Effector memory CD8-positive, alpha-beta T cell (primary cell): ENCODE measurements at regions not wholly inside any gene's neighbourhood (a gene's known extent, or its start where the extent isn't known, plus 50 kb on each side); places are given as distances from the start of the nearest gene placed in this dataset.
"Not testable (repeated sequence)": the region's sequence is repeated elsewhere in the genome, so short reads cannot be mapped to it uniquely, and the experiment has no call there.

Experiments used
- ATAC-seq: fragments of 150-1000 bp; cut with Tn5 transposase; replicated peaks from 2 replicates; pipeline ENCODE4 v1.10.0; 2021; ENCODE audit warnings: mild to moderate bottlenecking, moderate library complexity
- DNase-seq, 3 experiments: peaks; one replicate each; pipeline ENCODE4 v3.0.0; 2021
- H3K27ac Mint-ChIP-seq, 2 donors: one replicate each; pipeline ENCODE4 v1.8.0; 2022; ENCODE audit warnings: mild to moderate bottlenecking in 2 of 2, mixed read lengths in 2 of 2, moderate library complexity in 2 of 2
- H3K27me3 Mint-ChIP-seq, 2 donors: one replicate each; pipeline ENCODE4 v1.8.0; 2022; ENCODE audit warnings: mixed read lengths in 2 of 2
- H3K36me3 Mint-ChIP-seq: one replicate; pipeline ENCODE4 v1.8.0; 2022; ENCODE audit warnings: mild to moderate bottlenecking, moderate library complexity, mixed read lengths; ENCODE audit not compliant: insufficient read depth
- H3K4me1 Mint-ChIP-seq, 2 donors: one replicate each; pipeline ENCODE4 v1.8.0; 2022; ENCODE audit warnings: low read depth in 2 of 2, mixed read lengths in 2 of 2
- H3K4me3 Mint-ChIP-seq, 2 donors: one replicate each; pipeline ENCODE4 v1.8.0; 2022; ENCODE audit warnings: mild to moderate bottlenecking in 2 of 2, mixed read lengths in 2 of 2, moderate library complexity in 2 of 2
- H3K9me3 Mint-ChIP-seq, 2 donors: one replicate each; pipeline ENCODE4 v1.8.0; 2022; ENCODE audit warnings: mixed read lengths in 2 of 2

- no peak for ATAC-seq
- peaks cover 18 to 20% of the 10 kb centered on the region in 2 donors for H3K9me3 Mint-ChIP-seq
- H3K27me3 Mint-ChIP-seq = no peaks in the 10 kb centered on the region
- DNase-seq = no peak
- no peaks in the 10 kb centered on the region for H3K36me3 Mint-ChIP-seq
- no peaks in the 10 kb centered on the region for H3K4me1 Mint-ChIP-seq
- H3K27ac Mint-ChIP-seq = no peak overlapping the region
- H3K4me3 Mint-ChIP-seq = no peak overlapping the region
Observed at GRCh38 chr14:83860631-83861155, 1669.3 kb upstream of the FLRT2 start.

GRCh38 chr14:83863042-83863774 lies 1666.7 kb upstream of the FLRT2 start:
- no peaks in the 10 kb centered on the region for H3K4me1 Mint-ChIP-seq
- DNase-seq = no peak
- peaks cover 7 to 10% of the 10 kb centered on the region in 2 donors for H3K9me3 Mint-ChIP-seq
- H3K36me3 Mint-ChIP-seq = no peaks in the 10 kb centered on the region
- H3K27me3 Mint-ChIP-seq = no peaks in the 10 kb centered on the region
- no peak overlapping the region for H3K27ac Mint-ChIP-seq
- ATAC-seq = no peak
- H3K4me3 Mint-ChIP-seq = no peak overlapping the region

- H3K27me3 Mint-ChIP-seq = no peaks in the 10 kb centered on the region
- no peaks in the 10 kb centered on the region for H3K36me3 Mint-ChIP-seq
- no peak overlapping the region for H3K27ac Mint-ChIP-seq
- DNase-seq = no peak
- no peaks in the 10 kb centered on the region for H3K4me1 Mint-ChIP-seq
- no peak overlapping the region for H3K4me3 Mint-ChIP-seq
- no peak for ATAC-seq
- H3K9me3 Mint-ChIP-seq = peaks cover 5 to 7% of the 10 kb centered on the region in 2 donors
Observed at GRCh38 chr14:83864106-83864505, 1665.8 kb upstream of the FLRT2 start.

DNA sequence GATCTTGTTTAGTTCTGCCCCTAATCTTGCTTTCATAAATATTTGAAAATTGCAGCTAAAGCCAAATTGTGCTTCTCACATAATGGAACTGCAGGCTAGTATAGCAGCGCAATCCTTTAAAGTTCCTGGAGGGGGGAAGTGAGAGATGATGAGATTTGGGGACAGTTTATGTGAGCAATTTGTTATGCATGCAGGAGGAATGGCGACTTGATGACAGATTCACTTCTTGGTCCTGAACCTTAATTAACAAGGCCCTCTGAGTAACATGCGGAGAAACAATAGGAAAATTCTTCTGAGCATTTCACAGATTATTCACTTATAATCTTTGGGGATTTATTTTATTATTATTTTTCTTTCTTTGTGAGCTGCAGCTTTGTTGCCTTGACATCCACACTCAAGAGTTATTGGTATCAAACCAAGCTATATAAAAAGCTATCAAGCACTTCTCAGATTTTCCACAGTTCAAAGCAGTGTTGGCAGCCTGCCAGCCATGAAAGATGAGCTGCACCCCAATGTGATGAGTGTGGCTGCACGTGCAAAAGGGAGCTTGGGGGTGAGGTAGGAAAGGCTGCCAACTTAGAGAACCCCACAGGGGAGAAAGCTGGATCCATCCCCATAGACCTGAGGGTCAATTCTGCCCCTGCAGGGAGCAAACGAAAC lies 1662.2 kb upstream of the FLRT2 start:
- Mint-ChIP-seq H3K27me3 (no peaks in the 10 kb centered on the region), H3K9me3 (peaks cover 0 to 5% of the 10 kb centered on the region in 2 donors), H3K27ac (no peak overlapping the region), H3K4me1 (no peaks in the 10 kb centered on the region), H3K4me3 (no peak overlapping the region), H3K36me3 (no peaks in the 10 kb centered on the region)
- no peak for DNase-seq
- ATAC-seq = no peak

DNA sequence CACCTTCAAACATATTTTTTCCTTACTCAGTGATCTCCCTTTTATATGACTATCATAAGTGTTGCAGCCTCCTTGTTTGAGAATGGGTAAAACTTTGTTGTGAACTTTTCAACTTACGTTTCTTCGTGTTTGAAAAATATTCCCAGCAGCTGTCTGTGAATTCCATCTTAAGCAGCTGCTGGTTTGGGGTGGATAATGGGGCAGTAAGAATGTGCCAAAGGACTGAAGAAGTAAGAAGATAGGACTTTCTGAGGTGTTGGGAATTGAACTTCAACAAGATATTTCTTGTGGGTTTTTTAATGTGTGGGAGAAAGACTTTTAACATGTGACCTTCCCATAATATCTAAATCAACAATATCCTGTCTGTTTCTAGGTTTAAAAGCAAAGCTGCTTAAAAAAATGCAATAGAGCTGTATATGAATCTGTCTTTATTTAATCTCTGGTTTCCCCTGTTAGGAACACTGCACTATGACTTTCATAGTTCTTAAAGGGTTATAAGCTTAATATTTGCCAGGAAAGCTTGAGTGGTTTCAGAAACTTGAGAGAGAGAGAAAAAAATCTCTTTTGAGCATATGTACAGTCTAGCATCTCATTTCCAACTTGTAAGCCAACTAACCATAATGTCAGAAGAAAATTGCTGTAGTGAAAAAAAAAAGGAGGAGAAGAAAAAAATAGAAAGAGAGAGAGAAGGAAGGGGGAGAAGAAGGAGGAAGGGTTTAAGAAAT lies 1659.2 kb upstream of the FLRT2 start:
- H3K4me1 Mint-ChIP-seq = no peaks in the 10 kb centered on the region
- no peak overlapping the region for H3K4me3 Mint-ChIP-seq
- peaks cover 0 to 4% of the 10 kb centered on the region in 2 donors for H3K9me3 Mint-ChIP-seq
- H3K36me3 Mint-ChIP-seq = no peaks in the 10 kb centered on the region
- H3K27ac Mint-ChIP-seq = no peak overlapping the region
- DNase-seq (no peak), ATAC-seq (no peak)
- H3K27me3 Mint-ChIP-seq = no peaks in the 10 kb centered on the region

GRCh38 chr14:83873669-83874068 lies 1656.3 kb upstream of the FLRT2 start:
- Mint-ChIP-seq H3K27me3 (no peaks in the 10 kb centered on the region), H3K27ac (no peak overlapping the region), H3K9me3 (peaks cover 9 to 15% of the 10 kb centered on the region in 2 donors), H3K36me3 (no peaks in the 10 kb centered on the region), H3K4me1 (no peaks in the 10 kb centered on the region), H3K4me3 (no peak overlapping the region)
- no peak for DNase-seq
- no peak for ATAC-seq

GRCh38 chr14:83874662-83875061 lies 1655.3 kb upstream of the FLRT2 start:
- Mint-ChIP-seq H3K27ac (no peak overlapping the region), H3K4me1 (no peaks in the 10 kb centered on the region), H3K27me3 (no peaks in the 10 kb centered on the region), H3K9me3 (peaks cover 11 to 15% of the 10 kb centered on the region in 2 donors), H3K36me3 (no peaks in the 10 kb centered on the region), H3K4me3 (no peak overlapping the region)
- DNase-seq = no peak
- no peak for ATAC-seq

DNA sequence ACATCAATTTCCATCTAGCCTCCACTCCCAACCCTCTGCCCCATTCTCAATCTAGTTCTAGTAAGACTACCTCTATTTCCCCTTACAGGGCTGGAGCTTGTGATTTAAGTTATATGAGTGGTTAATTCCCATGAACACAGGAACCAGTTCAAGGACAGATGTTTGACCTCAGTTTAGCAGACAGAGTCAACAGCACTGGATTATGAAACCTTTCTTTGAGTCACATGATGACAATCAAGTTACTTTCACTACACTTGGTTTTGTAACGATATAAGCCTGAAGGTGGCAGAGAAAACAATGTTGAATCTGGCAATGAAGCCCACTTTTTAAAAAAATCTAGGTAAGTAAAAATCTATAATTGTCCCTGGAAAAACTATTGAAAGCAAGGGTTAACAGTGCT lies 1646.2 kb upstream of the FLRT2 start:
- H3K4me1 Mint-ChIP-seq = no peaks in the 10 kb centered on the region
- no peaks in the 10 kb centered on the region for H3K27me3 Mint-ChIP-seq
- ATAC-seq (no peak), DNase-seq (no peak)
- no peak overlapping the region for H3K4me3 Mint-ChIP-seq
- H3K36me3 Mint-ChIP-seq = no peaks in the 10 kb centered on the region
- H3K9me3 Mint-ChIP-seq = peaks cover 11 to 12% of the 10 kb centered on the region in 2 donors
- H3K27ac Mint-ChIP-seq = no peak overlapping the region

- Mint-ChIP-seq H3K27me3 (no peaks in the 10 kb centered on the region), H3K27ac (no peak overlapping the region), H3K9me3 (peaks cover 7 to 11% of the 10 kb centered on the region in 2 donors), H3K4me3 (no peak overlapping the region), H3K36me3 (no peaks in the 10 kb centered on the region), H3K4me1 (no peaks in the 10 kb centered on the region)
- ATAC-seq (no peak), DNase-seq (no peak)
Observed at GRCh38 chr14:83885837-83886293, 1644.1 kb upstream of the FLRT2 start.

DNA sequence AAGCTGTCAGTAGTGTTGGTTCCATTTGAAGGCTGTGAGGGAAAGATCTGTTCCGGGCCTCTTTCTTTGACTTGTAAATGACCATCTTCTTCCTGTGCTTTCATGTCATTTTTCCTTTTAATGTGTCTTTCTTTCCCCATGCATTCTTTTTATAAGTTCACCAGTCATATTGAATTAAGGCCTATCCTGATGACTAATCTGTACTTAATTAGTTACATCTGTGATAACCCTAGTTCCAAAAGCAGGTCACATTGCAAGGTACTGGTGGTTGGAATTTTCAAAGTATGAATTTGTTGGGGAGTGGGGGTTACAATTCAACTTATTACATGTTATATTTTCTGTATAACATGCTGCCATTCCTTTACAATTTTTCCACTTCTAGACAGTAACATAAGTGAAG lies 1642.1 kb upstream of the FLRT2 start:
- Mint-ChIP-seq H3K36me3 (no peaks in the 10 kb centered on the region), H3K27ac (no peak overlapping the region), H3K4me3 (no peak overlapping the region), H3K4me1 (no peaks in the 10 kb centered on the region), H3K9me3 (peaks cover 4 to 11% of the 10 kb centered on the region in 2 donors), H3K27me3 (no peaks in the 10 kb centered on the region)
- ATAC-seq (no peak), DNase-seq (no peak)

GRCh38 chr14:83893447-83893846 lies 1636.5 kb upstream of the FLRT2 start:
- H3K27ac Mint-ChIP-seq = no peak overlapping the region
- H3K4me1 Mint-ChIP-seq = no peaks in the 10 kb centered on the region
- H3K27me3 Mint-ChIP-seq = no peaks in the 10 kb centered on the region
- no peak for ATAC-seq
- peaks cover 0 to 4% of the 10 kb centered on the region in 2 donors for H3K9me3 Mint-ChIP-seq
- DNase-seq = no peak
- H3K4me3 Mint-ChIP-seq = no peak overlapping the region
- H3K36me3 Mint-ChIP-seq = no peaks in the 10 kb centered on the region

DNA sequence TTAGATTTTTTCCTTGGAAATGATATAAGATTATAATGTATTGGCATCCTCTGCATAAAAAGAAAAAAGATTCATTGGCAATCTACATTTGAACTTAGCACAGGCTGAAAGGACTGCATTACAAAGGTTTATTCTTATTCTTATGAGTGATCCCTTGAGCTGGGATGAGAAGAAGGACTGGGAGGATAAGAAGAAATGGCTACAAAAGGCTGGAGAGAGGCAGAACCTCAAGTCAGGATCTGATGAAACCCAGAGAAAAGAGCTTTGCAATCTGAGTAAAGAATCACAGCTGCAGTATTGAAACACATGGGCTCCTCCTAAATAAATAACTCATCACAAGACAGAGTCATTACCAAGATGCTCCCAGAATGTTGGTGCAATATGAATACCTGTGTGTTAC lies 1635.4 kb upstream of the FLRT2 start:
- no peak overlapping the region for H3K4me3 Mint-ChIP-seq
- H3K9me3 Mint-ChIP-seq = peaks cover 0 to 4% of the 10 kb centered on the region in 2 donors
- no peaks in the 10 kb centered on the region for H3K4me1 Mint-ChIP-seq
- no peaks in the 10 kb centered on the region for H3K36me3 Mint-ChIP-seq
- no peak overlapping the region for H3K27ac Mint-ChIP-seq
- H3K27me3 Mint-ChIP-seq = no peaks in the 10 kb centered on the region
- ATAC-seq = no peak
- no peak for DNase-seq

DNA sequence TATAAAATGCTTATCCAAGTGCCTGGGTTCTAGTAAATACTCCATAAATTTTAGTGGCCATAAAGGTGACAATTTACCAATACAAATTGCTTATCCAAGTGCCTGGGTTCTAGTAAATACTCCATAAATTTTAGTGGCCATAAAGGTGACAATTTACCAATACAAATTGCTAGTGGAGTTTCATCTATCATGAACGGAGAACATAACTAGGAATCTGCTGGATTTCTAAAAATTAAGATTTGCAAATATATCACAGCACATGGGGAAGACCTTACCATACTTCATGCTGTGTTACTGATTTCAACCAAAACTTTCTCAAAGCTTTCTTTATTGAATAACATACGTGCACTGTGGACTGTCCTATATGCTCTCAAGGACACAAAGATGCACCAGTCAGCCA lies 1631.4 kb upstream of the FLRT2 start:
- H3K27ac Mint-ChIP-seq = not testable (repeated sequence)

More for the DNA sequence above, 1631.4 kb upstream of the FLRT2 start:
- ATAC-seq, H3K36me3 Mint-ChIP-seq, H3K4me3 Mint-ChIP-seq, DNase-seq, H3K4me1 Mint-ChIP-seq, H3K27me3 Mint-ChIP-seq, H3K9me3 Mint-ChIP-seq: not testable (repeated sequence)
